Stomach (tissue), 8 donors: ENCODE measurements at regions not wholly inside any gene's neighbourhood (a gene's known extent, or its start where the extent isn't known, plus 50 kb on each side); places are given as distances from the start of the nearest gene placed in this dataset.
A peak's percentile ranks its signal among the peaks of the same experiment; 100 is the strongest.

Experiments
- DNase-seq, 2 donors: peaks; one replicate each; pipeline versions ENCODE4 v3.0.0 to v3.0.0-alpha.2; 2013 to 2019
- H3K27ac ChIP-seq, 5 donors: fragments of 200-600 bp in 4 of 5; sonication (generic) in 4 of 5; one replicate each; pipeline ENCODE4 v1.5.1; 2013 to 2019; ENCODE audit warnings: mild to moderate bottlenecking in 1 of 5, moderate library complexity in 1 of 5
- H3K27me3 ChIP-seq, 3 donors: fragments of 200-600 bp; sonication (generic); one replicate each; pipeline ENCODE4 v1.5.1; 2017 to 2019; ENCODE audit warnings: mixed run types in 1 of 3
- H3K36me3 ChIP-seq, 4 donors: fragments of 200-600 bp; sonication (generic); 1 replicate in 3 of 4; 2 replicates in 1 of 4; pipeline ENCODE4 v1.5.1; 2016 to 2019
- H3K4me1 ChIP-seq, 4 donors: fragments of 200-600 bp; sonication (generic); one replicate each; pipeline ENCODE4 v1.5.1; 2016 to 2019
- H3K4me3 ChIP-seq, 4 donors: fragments of 200-600 bp; sonication (generic) in 3 of 4; one replicate each; pipeline ENCODE4 v1.5.1; 2016 to 2019; ENCODE audit warnings: mild to moderate bottlenecking in 1 of 4
- H3K9me3 ChIP-seq, 4 donors: fragments of 200-600 bp; sonication (generic); one replicate each; pipeline ENCODE4 v1.5.1; 2016 to 2019
- CTCF ChIP-seq, 7 experiments: fragments of 450-650 bp in 4 of 7; fragments of 200-600 bp in 3 of 7; sonication (generic) in 3 of 7; IDR thresholded peaks; one replicate each; pipeline ENCODE4 v1.5.1; 2016 to 2019; ENCODE audit warnings: antibody characterized with exemption in 7 of 7, control low read depth in 2 of 7, mild to moderate bottlenecking in 1 of 7
- EP300 ChIP-seq: sonication (generic); formaldehyde crosslinking; IDR thresholded peaks from one replicate; pipeline ENCODE4 v1.6.1; 2017; ENCODE audit warnings: antibody characterized with exemption
- POLR2A ChIP-seq, 4 donors: fragments of 450-650 bp; IDR thresholded peaks; one replicate each; pipeline ENCODE4 v1.6.1; 2016; ENCODE audit warnings: antibody characterized with exemption in 4 of 4, control low read depth in 2 of 4, mild to moderate bottlenecking in 1 of 4, moderate library complexity in 1 of 4
- POLR2AphosphoS5 ChIP-seq, 3 donors: sonication (generic); formaldehyde crosslinking; IDR thresholded peaks; one replicate each; pipeline ENCODE4 v1.6.1; 2016; ENCODE audit warnings: antibody characterized with exemption in 3 of 3
- WGBS, 5 donors: extraction: QIAGEN DNeasy Blood & Tissue Kit in 3 of 5; methylation state at CpG; one replicate each; pipeline versions ENCODE4 v1.1.5 to v1.1.7; 2013 to 2018; 5-methylcytosine and 5-hydroxymethylcytosine counted together
- intact Hi-C: fragments of 100-400 bp; cut with DNase I; formaldehyde crosslinking; loops from one replicate; pipeline ENCODE4 v1.15.1; 2023; ENCODE audit warnings: low total_unique reads
- donor health status: healthy with polysubstance abuse.
- donor health status: Bipolar disorder and iron deficiency.
- donor health status: healthy.

- Histone ChIP-seq H3K36me3 (no peaks in the 10 kb centered on the region), H3K27ac (no peak overlapping the region), H3K27me3 (no peaks in the 10 kb centered on the region), H3K4me1 (peaks cover 0 to 8% (median 2%) of the 10 kb centered on the region in 4 donors), H3K9me3 (no peaks in the 10 kb centered on the region), H3K4me3 (no peak overlapping the region)
- no peak for DNase-seq
- WGBS, 5 donors: 59 to 84% (median 81%) methylated on average over 2 of the region's 2 CpGs
- intact Hi-C loops: no loop called here
- TF ChIP-seq POLR2A (IDR thresholded peaks at IDR 0.05): no peak
- TF ChIP-seq CTCF (IDR thresholded peaks at IDR 0.05): no peak
- TF ChIP-seq EP300: no peak
- TF ChIP-seq POLR2AphosphoS5 (IDR thresholded peaks at IDR 0.05): no peak
Observed at GRCh38 chr13:28560612-28561011, 65.7 kb upstream of the FLT1 start.

GRCh38 chr13:28559636-28560259 lies 64.8 kb upstream of the FLT1 start:
- Histone ChIP-seq H3K4me1 (peaks cover 0 to 8% (median 2%) of the 10 kb centered on the region in 4 donors), H3K27ac (no peak overlapping the region), H3K27me3 (no peaks in the 10 kb centered on the region), H3K4me3 (no peak overlapping the region), H3K36me3 (no peaks in the 10 kb centered on the region), H3K9me3 (no peaks in the 10 kb centered on the region)
- intact Hi-C loops: no loop called here
- 87 to 91% (median 88%) methylated on average over 8 of the region's 8 CpGs for WGBS, 5 donors
- TF ChIP-seq EP300 (no peak), POLR2AphosphoS5 (IDR thresholded peaks at IDR 0.05) (no peak), CTCF (IDR thresholded peaks at IDR 0.05) (no peak), POLR2A (IDR thresholded peaks at IDR 0.05) (no peak)
- no peak for DNase-seq

- intact Hi-C loops: no loop called here
- 32 to 58% (median 48%) methylated on average over 8 of the region's 8 CpGs for WGBS, 5 donors
- H3K4me3 ChIP-seq: no peak overlapping the region
- no peaks in the 10 kb centered on the region for H3K36me3 ChIP-seq
- DNase-seq: peak in 1 of 2 donors; percentile 12
- no peaks in the 10 kb centered on the region for H3K9me3 ChIP-seq
- no peak for TF ChIP-seq POLR2AphosphoS5 (IDR thresholded peaks at IDR 0.05)
- TF ChIP-seq EP300: no peak
- no peak for TF ChIP-seq POLR2A (IDR thresholded peaks at IDR 0.05)
- TF ChIP-seq CTCF (IDR thresholded peaks at IDR 0.05): no peak
- H3K27ac ChIP-seq: no peak overlapping the region
- H3K4me1 ChIP-seq: peaks cover 0 to 8% (median 2%) of the 10 kb centered on the region in 4 donors
- H3K27me3 ChIP-seq: no peaks in the 10 kb centered on the region
Observed at GRCh38 chr13:28558567-28558966, 63.6 kb upstream of the FLT1 start.

GRCh38 chr13:28557725-28558520 lies 63.0 kb upstream of the FLT1 start:
- Histone ChIP-seq H3K27ac (no peak overlapping the region), H3K4me1 (peaks cover 0 to 8% (median 2%) of the 10 kb centered on the region in 4 donors), H3K4me3 (no peak overlapping the region), H3K36me3 (no peaks in the 10 kb centered on the region), H3K9me3 (no peaks in the 10 kb centered on the region), H3K27me3 (no peaks in the 10 kb centered on the region)
- peak in 1 of 2 donors; percentile 53 for DNase-seq
- intact Hi-C loops: no loop called here
- 36 to 47% (median 41%) methylated on average over 5 of the region's 5 CpGs for WGBS, 5 donors
- TF ChIP-seq POLR2A (IDR thresholded peaks at IDR 0.05) (no peak), EP300 (no peak), CTCF (IDR thresholded peaks at IDR 0.05) (no peak), POLR2AphosphoS5 (IDR thresholded peaks at IDR 0.05) (no peak)
